ENCODE measurements at regions not wholly inside any gene's neighbourhood (a gene's known extent, or its start where the extent isn't known, plus 50 kb on each side); places are given as distances from the start of the nearest gene placed in this dataset.

DNA sequence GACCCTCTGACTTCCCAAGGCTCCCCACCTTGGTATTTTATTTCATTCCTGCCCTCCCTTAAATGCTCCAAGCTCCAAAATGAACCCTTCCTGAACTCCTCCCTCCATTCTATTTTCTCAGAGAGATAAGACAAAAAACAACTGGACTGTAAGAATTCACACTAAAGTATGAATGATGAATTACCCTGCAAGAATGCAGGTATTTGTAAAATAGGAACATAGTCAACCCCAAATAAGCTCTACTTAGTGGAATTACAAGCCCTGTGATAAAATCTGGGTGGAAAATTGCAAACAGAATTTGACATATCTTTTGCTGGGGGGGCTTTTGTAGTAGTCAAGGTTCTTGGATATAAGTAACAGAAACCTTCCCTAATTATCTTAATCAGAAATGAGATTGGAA, 67.8 kb upstream of the GJA8 start:
- no peak for TF ChIP-seq EZH2 (optimal IDR thresholded peaks at IDR 0.05; ENCODE audit: low read depth, low read length)
- TF ChIP-seq, protein P1, sequence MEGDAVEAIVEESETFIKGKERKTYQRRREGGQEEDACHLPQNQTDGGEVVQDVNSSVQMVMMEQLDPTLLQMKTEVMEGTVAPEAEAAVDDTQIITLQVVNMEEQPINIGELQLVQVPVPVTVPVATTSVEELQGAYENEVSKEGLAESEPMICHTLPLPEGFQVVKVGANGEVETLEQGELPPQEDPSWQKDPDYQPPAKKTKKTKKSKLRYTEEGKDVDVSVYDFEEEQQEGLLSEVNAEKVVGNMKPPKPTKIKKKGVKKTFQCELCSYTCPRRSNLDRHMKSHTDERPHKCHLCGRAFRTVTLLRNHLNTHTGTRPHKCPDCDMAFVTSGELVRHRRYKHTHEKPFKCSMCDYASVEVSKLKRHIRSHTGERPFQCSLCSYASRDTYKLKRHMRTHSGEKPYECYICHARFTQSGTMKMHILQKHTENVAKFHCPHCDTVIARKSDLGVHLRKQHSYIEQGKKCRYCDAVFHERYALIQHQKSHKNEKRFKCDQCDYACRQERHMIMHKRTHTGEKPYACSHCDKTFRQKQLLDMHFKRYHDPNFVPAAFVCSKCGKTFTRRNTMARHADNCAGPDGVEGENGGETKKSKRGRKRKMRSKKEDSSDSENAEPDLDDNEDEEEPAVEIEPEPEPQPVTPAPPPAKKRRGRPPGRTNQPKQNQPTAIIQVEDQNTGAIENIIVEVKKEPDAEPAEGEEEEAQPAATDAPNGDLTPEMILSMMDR (IDR thresholded peaks at IDR 0.05; ENCODE audit: low read length): no peak
- TF ChIP-seq EZH2phosphoT487 (IDR thresholded peaks at IDR 0.05; ENCODE audit: low read length): no peak
- no peaks in the 10 kb centered on the region for H3K4me1 ChIP-seq (ENCODE audit: low read length)
- H3K4me2 ChIP-seq (ENCODE audit: low read depth, low read length): no peak overlapping the region
- no peaks in the 10 kb centered on the region for H3K27me3 ChIP-seq (replicated peaks; ENCODE audit: insufficient read depth, low read length)
- H3K9ac ChIP-seq (ENCODE audit: low read length): no peak overlapping the region
- H3K79me2 ChIP-seq (ENCODE audit: low read length): no peaks in the 10 kb centered on the region
- no peaks in the 10 kb centered on the region for H3K9me3 ChIP-seq (replicated peaks; ENCODE audit: insufficient read depth, low read length)
- H3K4me3 ChIP-seq (ENCODE audit: low read length): no peak overlapping the region
- no peaks in the 10 kb centered on the region for H4K20me1 ChIP-seq (ENCODE audit: insufficient read depth, low read length)
- no peaks in the 10 kb centered on the region for H3F3A ChIP-seq (ENCODE audit: insufficient read depth, low read length)
- no peaks in the 10 kb centered on the region for H3K9me2 ChIP-seq (replicated peaks; ENCODE audit: insufficient read depth, low read length)
- DNase-seq: no peak
- H2AFZ ChIP-seq (ENCODE audit: low read length): no peak overlapping the region
- no peak overlapping the region for H3K27ac ChIP-seq (ENCODE audit: low read length)
- H3K36me3 ChIP-seq (replicated peaks; ENCODE audit: insufficient read depth, low read length): no peaks in the 10 kb centered on the region

DNA sequence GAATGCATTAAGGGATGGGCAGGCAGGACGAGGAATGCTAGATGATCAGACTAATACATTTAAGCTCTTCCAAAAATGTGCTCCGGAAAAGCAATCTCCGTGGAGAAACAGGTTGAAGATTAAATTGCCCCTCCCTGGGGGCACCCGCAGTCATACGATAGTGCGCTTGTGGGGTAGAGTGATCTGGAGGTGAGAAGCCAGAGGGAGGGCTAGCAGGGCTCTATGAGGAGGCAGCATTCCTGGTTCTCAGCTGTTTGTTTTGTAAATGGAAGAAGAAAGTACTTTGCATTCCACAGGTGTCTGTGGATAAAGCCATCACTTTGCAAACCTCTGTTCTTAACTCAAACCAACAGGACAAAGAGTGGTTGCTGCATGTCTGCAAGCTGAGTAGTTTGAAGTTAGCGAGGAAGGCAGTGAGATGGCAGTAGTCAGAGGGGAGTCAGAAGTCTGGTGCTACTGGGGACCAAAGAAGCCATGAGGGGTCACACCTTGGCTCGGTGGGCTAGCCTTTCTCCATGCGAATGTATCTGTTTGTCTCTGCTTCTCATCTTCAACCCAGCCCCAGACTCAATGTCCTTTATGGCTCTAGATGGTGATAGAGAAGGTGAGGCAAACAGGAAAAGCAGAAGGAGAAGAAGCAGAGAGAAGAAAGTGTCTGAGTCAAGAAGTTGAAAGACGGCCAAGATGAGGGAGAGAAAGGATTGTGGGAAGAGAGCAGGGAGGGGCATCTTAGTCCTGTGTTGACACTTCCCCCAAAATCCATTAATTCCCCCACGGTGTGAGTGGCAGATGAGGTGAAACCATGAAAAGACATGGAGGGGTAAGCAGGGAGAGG, 65.2 kb upstream of the GJA8 start:
- Histone ChIP-seq H3K9ac (ENCODE audit: low read length) (no peak overlapping the region), H3K9me2 (replicated peaks; ENCODE audit: insufficient read depth, low read length) (no peaks in the 10 kb centered on the region), H3K4me3 (ENCODE audit: low read length) (no peak overlapping the region), H3K36me3 (replicated peaks; ENCODE audit: insufficient read depth, low read length) (no peaks in the 10 kb centered on the region), H3K4me1 (ENCODE audit: low read length) (no peaks in the 10 kb centered on the region), H2AFZ (ENCODE audit: low read length) (no peak overlapping the region), H3K4me2 (ENCODE audit: low read depth, low read length) (no peak overlapping the region), H3K27ac (ENCODE audit: low read length) (no peak overlapping the region), H4K20me1 (ENCODE audit: insufficient read depth, low read length) (no peaks in the 10 kb centered on the region), H3K79me2 (ENCODE audit: low read length) (no peaks in the 10 kb centered on the region), H3F3A (ENCODE audit: insufficient read depth, low read length) (no peaks in the 10 kb centered on the region), H3K9me3 (replicated peaks; ENCODE audit: insufficient read depth, low read length) (no peaks in the 10 kb centered on the region), H3K27me3 (replicated peaks; ENCODE audit: insufficient read depth, low read length) (no peaks in the 10 kb centered on the region)
- no peak for DNase-seq
- no peak for TF ChIP-seq EZH2phosphoT487 (IDR thresholded peaks at IDR 0.05; ENCODE audit: low read length)
- TF ChIP-seq EZH2 (optimal IDR thresholded peaks at IDR 0.05; ENCODE audit: low read depth, low read length): no peak
- TF ChIP-seq, protein P1 (IDR thresholded peaks at IDR 0.05; ENCODE audit: low read length): no peak

DNA sequence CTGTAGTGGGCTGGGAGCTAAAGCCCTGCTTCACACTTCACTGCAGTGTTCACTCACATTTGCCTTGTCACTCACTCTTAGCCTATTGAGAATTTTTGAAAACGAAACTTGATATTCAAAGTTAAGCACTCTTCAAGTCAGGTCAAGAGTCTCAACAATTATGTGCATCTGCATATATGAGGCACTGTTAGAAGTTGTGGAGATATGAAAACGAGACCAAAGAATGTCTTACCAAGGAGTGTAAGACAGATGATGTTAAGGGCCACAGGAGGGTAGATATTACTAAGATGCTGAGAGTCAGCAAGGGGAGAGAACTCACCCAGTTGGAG, 64.7 kb upstream of the GJA8 start:
- H2AFZ ChIP-seq (ENCODE audit: low read length): no peak overlapping the region
- H3F3A ChIP-seq (ENCODE audit: insufficient read depth, low read length): no peaks in the 10 kb centered on the region
- H4K20me1 ChIP-seq (ENCODE audit: insufficient read depth, low read length): no peaks in the 10 kb centered on the region
- no peaks in the 10 kb centered on the region for H3K36me3 ChIP-seq (replicated peaks; ENCODE audit: insufficient read depth, low read length)
- H3K27me3 ChIP-seq (replicated peaks; ENCODE audit: insufficient read depth, low read length): no peaks in the 10 kb centered on the region
- H3K9me3 ChIP-seq (replicated peaks; ENCODE audit: insufficient read depth, low read length): no peaks in the 10 kb centered on the region
- TF ChIP-seq EZH2phosphoT487 (IDR thresholded peaks at IDR 0.05; ENCODE audit: low read length) (no peak), EZH2 (optimal IDR thresholded peaks at IDR 0.05; ENCODE audit: low read depth, low read length) (no peak)
- TF ChIP-seq, protein P1 (IDR thresholded peaks at IDR 0.05; ENCODE audit: low read length): no peak
- H3K9ac ChIP-seq (ENCODE audit: low read length): no peak overlapping the region
- H3K4me2 ChIP-seq (ENCODE audit: low read depth, low read length): no peak overlapping the region
- H3K4me3 ChIP-seq (ENCODE audit: low read length): no peak overlapping the region
- no peaks in the 10 kb centered on the region for H3K9me2 ChIP-seq (replicated peaks; ENCODE audit: insufficient read depth, low read length)
- H3K79me2 ChIP-seq (ENCODE audit: low read length): no peaks in the 10 kb centered on the region
- H3K27ac ChIP-seq (ENCODE audit: low read length): no peak overlapping the region
- DNase-seq: peak; percentile 26
- no peaks in the 10 kb centered on the region for H3K4me1 ChIP-seq (ENCODE audit: low read length)
